CD14-positive monocyte (primary cell): ENCODE measurements at regions not wholly inside any gene's neighbourhood (a gene's known extent, or its start where the extent isn't known, plus 50 kb on each side); places are given as distances from the start of the nearest gene placed in this dataset.
A peak's percentile ranks its signal among the peaks of the same experiment; 100 is the strongest.

Experiments
- DNase-seq, 3 donors: peaks; one replicate each; pipeline ENCODE4 v3.0.0-alpha.2; 2011 to 2022
- H2AFZ ChIP-seq: 2 replicates; pipeline ENCODE4 v1.6.0; 2012; ENCODE audit warnings: mild to moderate bottlenecking, low read depth, low read length, inconsistent platforms; ENCODE audit not compliant: insufficient read depth, poor library complexity, severe bottlenecking
- H3K27ac ChIP-seq, 2 donors: 1 replicate in 1 of 2; 2 replicates in 1 of 2; pipeline ENCODE4 v1.5.1; 2012 to 2013; ENCODE audit warnings: low read length in 2 of 2, control low read depth in 1 of 2, inconsistent platforms in 1 of 2, low read depth in 1 of 2, mild to moderate bottlenecking in 1 of 2
- H3K27me3 ChIP-seq, 2 donors: one replicate each; pipeline versions ENCODE4 v1.6.0 to v1.6.1; 2011 to 2013; ENCODE audit warnings: low read length in 2 of 2; ENCODE audit not compliant: control insufficient read depth in 2 of 2, insufficient read depth in 2 of 2
- H3K36me3 ChIP-seq, 2 donors: replicated peaks in 1 of 2; 1 replicate in 1 of 2; 2 replicates in 1 of 2; pipeline versions ENCODE4 v1.5.1 to v1.6.1; 2012 to 2013; ENCODE audit warnings: low read length in 2 of 2, control low read depth in 1 of 2, inconsistent platforms in 1 of 2, mild to moderate bottlenecking in 1 of 2; ENCODE audit not compliant: insufficient read depth in 2 of 2, control insufficient read depth in 1 of 2
- H3K4me1 ChIP-seq, 2 donors: 1 replicate in 1 of 2; 2 replicates in 1 of 2; pipeline versions ENCODE4 v1.5.1 to v1.6.1; 2012 to 2013; ENCODE audit warnings: low read length in 2 of 2, control low read depth in 1 of 2, inconsistent platforms in 1 of 2, mild to moderate bottlenecking in 1 of 2, moderate library complexity in 1 of 2; ENCODE audit not compliant: insufficient read depth in 2 of 2, control insufficient read depth in 1 of 2
- H3K4me2 ChIP-seq: replicated peaks from 2 replicates; pipeline ENCODE3; 2012; ENCODE audit warnings: low read length, moderate library complexity, mild to moderate bottlenecking; ENCODE audit not compliant: poor library complexity, severe bottlenecking; ENCODE audit errors: extremely low read depth
- H3K4me3 ChIP-seq, 3 experiments: fragments of 200-600 bp in 1 of 3; sonication (generic) in 1 of 3; replicated peaks in 1 of 3; 1 replicate in 2 of 3; 2 replicates in 1 of 3; pipeline ENCODE4 v1.5.1; 2011 to 2013; ENCODE audit warnings: low read length in 3 of 3, mild to moderate bottlenecking in 3 of 3, control low read depth in 2 of 3, low read depth in 2 of 3, inconsistent platforms in 1 of 3, moderate library complexity in 1 of 3
- H3K79me2 ChIP-seq: 2 replicates; pipeline ENCODE4 v1.6.0; 2012; ENCODE audit warnings: mild to moderate bottlenecking, control low read depth, inconsistent platforms, low read length, moderate library complexity; ENCODE audit not compliant: insufficient read depth
- H3K9ac ChIP-seq: 2 replicates; pipeline ENCODE4 v1.6.0; 2017; ENCODE audit warnings: low read length, mild to moderate bottlenecking; ENCODE audit not compliant: insufficient read depth, poor library complexity, severe bottlenecking
- H3K9me3 ChIP-seq, 2 donors: replicated peaks in 1 of 2; 1 replicate in 1 of 2; 2 replicates in 1 of 2; pipeline versions ENCODE4 v1.5.1 to v1.6.1; 2012 to 2013; ENCODE audit warnings: low read length in 2 of 2, control low read depth in 1 of 2; ENCODE audit not compliant: control insufficient read depth in 1 of 2, insufficient read depth in 1 of 2
- H4K20me1 ChIP-seq: 2 replicates; pipeline ENCODE4 v1.6.0; 2012; ENCODE audit warnings: mild to moderate bottlenecking, low read length, control low read depth, moderate library complexity; ENCODE audit not compliant: insufficient read depth
- H3K27ac Mint-ChIP-seq, 7 donors: one replicate each; pipeline ENCODE4 v1.8.0; 2020; ENCODE audit warnings: mild to moderate bottlenecking in 7 of 7, mixed read lengths in 7 of 7, moderate library complexity in 6 of 7, inconsistent platforms in 2 of 7
- H3K27me3 Mint-ChIP-seq, 3 donors: one replicate each; pipeline ENCODE4 v1.8.0; 2021 to 2022; ENCODE audit warnings: low read depth in 3 of 3, mild to moderate bottlenecking in 3 of 3, mixed read lengths in 3 of 3, moderate library complexity in 3 of 3, inconsistent platforms in 1 of 3
- H3K36me3 Mint-ChIP-seq, 2 donors: one replicate each; pipeline ENCODE4 v1.8.0; 2020; ENCODE audit warnings: mixed read lengths in 2 of 2, inconsistent platforms in 1 of 2, mild to moderate bottlenecking in 1 of 2
- H3K4me1 Mint-ChIP-seq: one replicate; pipeline ENCODE4 v1.8.0; 2020; ENCODE audit warnings: mild to moderate bottlenecking, mixed read lengths
- H3K4me3 Mint-ChIP-seq, 2 donors: one replicate each; pipeline ENCODE4 v1.8.0; 2020; ENCODE audit warnings: mild to moderate bottlenecking in 2 of 2, mixed read lengths in 2 of 2, moderate library complexity in 1 of 2
- H3K9me3 Mint-ChIP-seq, 7 donors: one replicate each; pipeline ENCODE4 v1.8.0; 2020 to 2022; ENCODE audit warnings: mixed read lengths in 7 of 7, mild to moderate bottlenecking in 6 of 7, moderate library complexity in 6 of 7, inconsistent platforms in 2 of 7
- CTCF ChIP-seq: fragments of 200-600 bp; IDR thresholded peaks from one replicate; pipeline ENCODE4 v1.8.0; 2022; ENCODE audit warnings: antibody characterized with exemption, mild to moderate bottlenecking
- WGBS: methylation state at CpG from one replicate; pipeline ENCODE4 v1.1.5; 2013; ENCODE audit warnings: missing lambda C conversion rate; ENCODE audit not compliant: insufficient coverage; 5-methylcytosine and 5-hydroxymethylcytosine counted together
- intact Hi-C, 2 donors: fragments of 100-400 bp; cut with micrococcal nuclease; formaldehyde crosslinking; loops; one replicate each; pipeline versions ENCODE4 v1.15.0 to v1.15.1; 2023

GRCh38 chr19:29107831-29108230, 105.1 kb downstream of the UQCRFS1 start:
- DNase-seq: no peak
- no peaks in the 10 kb centered on the region for H3K4me1 Mint-ChIP-seq
- no peaks in the 10 kb centered on the region for H3K36me3 ChIP-seq
- 68% methylated on average over 6 of the region's 6 CpGs for WGBS
- H2AFZ ChIP-seq: no peak overlapping the region
- no peaks in the 10 kb centered on the region for H3K27me3 ChIP-seq
- intact Hi-C loops: no loop called here
- H3K9me3 Mint-ChIP-seq: peaks cover 8 to 31% (median 22%) of the 10 kb centered on the region in 7 donors
- no peak overlapping the region for H3K4me3 ChIP-seq
- no peaks in the 10 kb centered on the region for H4K20me1 ChIP-seq
- no peaks in the 10 kb centered on the region for H3K79me2 ChIP-seq
- no peak overlapping the region for H3K27ac Mint-ChIP-seq
- no peak overlapping the region for H3K4me2 ChIP-seq
- H3K36me3 Mint-ChIP-seq: no peaks in the 10 kb centered on the region
- H3K4me3 Mint-ChIP-seq: no peak overlapping the region
- H3K9me3 ChIP-seq: peaks cover 18 to 29% of the 10 kb centered on the region in 2 donors
- H3K4me1 ChIP-seq: no peaks in the 10 kb centered on the region
- no peak overlapping the region for H3K9ac ChIP-seq
- no peak for TF ChIP-seq CTCF
- H3K27ac ChIP-seq: no peak overlapping the region
- H3K27me3 Mint-ChIP-seq: peaks cover 0 to 1% (median 0%) of the 10 kb centered on the region in 3 donors

- no peaks in the 10 kb centered on the region for H3K27me3 ChIP-seq
- H3K27ac Mint-ChIP-seq: peak overlapping the region in 1 of 7 donors; percentile 19
- H3K4me2 ChIP-seq: no peak overlapping the region
- H3K4me1 Mint-ChIP-seq: no peaks in the 10 kb centered on the region
- H3K9me3 Mint-ChIP-seq: peaks cover 10 to 32% (median 22%) of the 10 kb centered on the region in 7 donors
- H3K9me3 ChIP-seq: peaks cover 20 to 33% of the 10 kb centered on the region in 2 donors
- no peak overlapping the region for H2AFZ ChIP-seq
- no peaks in the 10 kb centered on the region for H3K79me2 ChIP-seq
- no peaks in the 10 kb centered on the region for H3K4me1 ChIP-seq
- H3K36me3 Mint-ChIP-seq: no peaks in the 10 kb centered on the region
- H3K9ac ChIP-seq: no peak overlapping the region
- intact Hi-C loops: no loop called here
- 90% methylated on average over 7 of the region's 7 CpGs for WGBS
- H3K27ac ChIP-seq: no peak overlapping the region
- TF ChIP-seq CTCF: no peak
- DNase-seq: no peak
- H3K27me3 Mint-ChIP-seq: no peaks in the 10 kb centered on the region
- H3K36me3 ChIP-seq: no peaks in the 10 kb centered on the region
- H4K20me1 ChIP-seq: no peaks in the 10 kb centered on the region
- no peak overlapping the region for H3K4me3 Mint-ChIP-seq
- H3K4me3 ChIP-seq: no peak overlapping the region
Measured at GRCh38 chr19:29106346-29106885, 106.5 kb downstream of the UQCRFS1 start.
